ENCODE measurements at regions not wholly inside any gene's neighbourhood (a gene's known extent, or its start where the extent isn't known, plus 50 kb on each side); places are given as distances from the start of the nearest gene placed in this dataset.

DNA sequence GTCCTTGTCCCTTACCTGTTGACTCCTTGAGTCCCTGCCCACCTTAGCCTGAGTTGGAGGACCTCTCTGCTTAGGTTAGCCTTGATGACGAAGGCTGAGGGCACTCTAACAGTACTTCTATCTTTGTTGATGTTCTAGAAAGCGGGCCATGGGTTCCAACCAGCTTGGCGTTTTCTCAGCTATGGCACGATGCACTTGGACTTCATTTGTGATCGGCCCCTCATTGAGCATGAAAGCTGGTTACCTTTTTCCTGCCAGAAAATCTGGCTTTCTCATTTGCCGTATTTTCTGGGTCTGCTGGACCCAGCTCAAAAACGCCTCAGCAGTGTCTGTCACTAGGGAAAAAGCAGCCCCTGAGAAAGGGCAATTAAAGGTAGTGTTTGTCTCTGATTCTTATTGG lies 290.8 kb downstream of the EMP1 start:
- no peak overlapping the region for H3K14ac ChIP-seq (ENCODE audit: low read length)

DNA sequence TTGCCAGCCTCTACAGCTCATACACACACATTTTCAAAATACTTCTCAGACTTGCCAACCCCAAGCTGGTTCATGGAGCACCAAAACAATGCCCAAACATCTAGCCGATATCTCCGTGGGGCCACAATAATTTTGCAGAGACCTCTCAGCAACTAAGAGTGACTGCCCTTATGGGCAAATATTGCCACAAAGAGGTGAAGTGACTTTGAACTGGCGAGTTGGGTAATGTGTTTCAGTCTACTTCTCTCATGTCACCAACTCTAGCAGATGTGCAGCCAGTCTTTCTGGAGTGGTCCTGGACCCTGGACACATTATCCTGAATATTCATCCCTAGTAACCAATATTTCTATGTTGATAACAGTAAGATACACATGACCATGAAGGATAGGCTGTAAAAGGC lies 290.3 kb downstream of the EMP1 start:
- Histone ChIP-seq H3K79me1 (ENCODE audit: low read length) (no peaks in the 10 kb centered on the region), H2BK5ac (ENCODE audit: low read depth, low read length, poor library complexity) (no peak overlapping the region), H3K4me2 (ENCODE audit: low read length) (no peak overlapping the region), H3K36me3 (ENCODE audit: control insufficient read depth in 1 of 2, insufficient read depth in 2 of 2, low read length in 2 of 2) (no peaks in the 10 kb centered on the region), H3K4ac (ENCODE audit: low read depth, low read length) (no peak overlapping the region), H4K8ac (ENCODE audit: low read depth, low read length) (no peak overlapping the region), H2AK5ac (ENCODE audit: low read length) (no peak overlapping the region), H3K4me3 (ENCODE audit: low read depth, low read length) (no peak overlapping the region), H3K14ac (ENCODE audit: low read length) (no peak overlapping the region), H2AFZ (ENCODE audit: insufficient read depth, low read length, poor library complexity) (no peak overlapping the region), H3K9me3 (ENCODE audit: insufficient read depth, low read depth, low read length) (no peaks in the 10 kb centered on the region), H3K18ac (ENCODE audit: low read length) (no peak overlapping the region), H3K4me1 (ENCODE audit: control insufficient read depth in 1 of 2, insufficient read depth in 2 of 2, low read length in 2 of 2) (no peaks in the 10 kb centered on the region), H2BK120ac (ENCODE audit: insufficient read depth, low read length, poor library complexity) (no peak overlapping the region), H3K9ac (ENCODE audit: low read length) (no peak overlapping the region), H4K91ac (ENCODE audit: low read depth, low read length) (no peak overlapping the region), H3K27ac (ENCODE audit: low read depth, low read length) (no peak overlapping the region), H4K12ac (ENCODE audit: low read depth, low read length) (no peak overlapping the region), H3K27me3 (ENCODE audit: insufficient read depth, low read length) (no peaks in the 10 kb centered on the region), H2BK12ac (ENCODE audit: low read length) (no peak overlapping the region), H3K79me2 (ENCODE audit: control insufficient read depth, insufficient read depth, low read length, poor library complexity) (no peaks in the 10 kb centered on the region), H3K23ac (ENCODE audit: low read length) (no peak overlapping the region)
- no peak for DNase-seq
- no CpG with 5 or more reads among the region's 3 CpGs for WGBS (ENCODE audit: extremely low coverage, insufficient coverage, insufficient read length)

More for the DNA sequence above, 290.8 kb downstream of the EMP1 start:
- Histone ChIP-seq H2BK12ac (ENCODE audit: low read length) (no peak overlapping the region), H3K4me3 (ENCODE audit: low read depth, low read length) (no peak overlapping the region), H2AK5ac (ENCODE audit: low read length) (no peak overlapping the region), H3K4ac (ENCODE audit: low read depth, low read length) (no peak overlapping the region), H2AFZ (ENCODE audit: insufficient read depth, low read length, poor library complexity) (no peak overlapping the region), H3K27me3 (ENCODE audit: insufficient read depth, low read length) (no peaks in the 10 kb centered on the region), H3K79me1 (ENCODE audit: low read length) (no peaks in the 10 kb centered on the region), H3K9ac (ENCODE audit: low read length) (no peak overlapping the region), H2BK120ac (ENCODE audit: insufficient read depth, low read length, poor library complexity) (no peak overlapping the region), H4K12ac (ENCODE audit: low read depth, low read length) (no peak overlapping the region), H3K27ac (ENCODE audit: low read depth, low read length) (no peak overlapping the region), H3K18ac (ENCODE audit: low read length) (no peak overlapping the region), H3K36me3 (ENCODE audit: control insufficient read depth in 1 of 2, insufficient read depth in 2 of 2, low read length in 2 of 2) (no peaks in the 10 kb centered on the region), H3K23ac (ENCODE audit: low read length) (no peak overlapping the region), H3K4me1 (ENCODE audit: control insufficient read depth in 1 of 2, insufficient read depth in 2 of 2, low read length in 2 of 2) (no peaks in the 10 kb centered on the region), H4K91ac (ENCODE audit: low read depth, low read length) (no peak overlapping the region), H4K8ac (ENCODE audit: low read depth, low read length) (no peak overlapping the region), H3K9me3 (ENCODE audit: insufficient read depth, low read depth, low read length) (no peaks in the 10 kb centered on the region), H3K79me2 (ENCODE audit: control insufficient read depth, insufficient read depth, low read length, poor library complexity) (no peaks in the 10 kb centered on the region), H3K4me2 (ENCODE audit: low read length) (no peak overlapping the region), H2BK5ac (ENCODE audit: low read depth, low read length, poor library complexity) (no peak overlapping the region)
- WGBS (ENCODE audit: extremely low coverage, insufficient coverage, insufficient read length) = no CpG with 5 or more reads among the region's 7 CpGs
- DNase-seq = no peak

DNA sequence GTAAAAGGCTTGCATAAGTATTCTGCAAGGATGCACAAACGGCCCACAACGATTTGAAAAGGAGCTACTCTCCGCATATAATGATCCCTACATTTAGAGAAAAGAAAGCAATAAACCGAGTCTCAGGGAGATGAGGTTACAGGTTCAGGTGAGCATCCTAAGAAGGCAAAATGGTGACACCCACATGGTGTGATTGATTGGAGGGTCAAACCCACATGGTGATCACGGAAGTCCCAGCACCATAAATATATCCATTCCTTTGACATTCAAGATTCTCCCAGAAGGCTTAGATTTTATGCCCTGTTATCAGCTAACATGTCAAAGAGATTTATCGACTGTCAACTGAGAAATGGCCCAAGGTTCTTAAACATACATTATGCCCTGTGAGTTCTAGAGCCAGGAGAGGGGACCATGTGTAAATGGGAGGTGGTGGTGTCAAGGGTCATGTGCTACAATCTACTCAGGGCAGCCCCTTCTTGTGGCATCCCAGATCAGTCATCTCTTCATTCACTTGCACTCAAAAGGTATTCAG lies 282.2 kb downstream of the EMP1 start:
- Histone ChIP-seq H3K79me1 (ENCODE audit: low read length) (no peaks in the 10 kb centered on the region), H2AK5ac (ENCODE audit: low read length) (no peak overlapping the region), H3K27me3 (ENCODE audit: insufficient read depth, low read length) (no peaks in the 10 kb centered on the region), H4K8ac (ENCODE audit: low read depth, low read length) (no peak overlapping the region), H3K9me3 (ENCODE audit: insufficient read depth, low read depth, low read length) (no peaks in the 10 kb centered on the region), H3K14ac (ENCODE audit: low read length) (no peak overlapping the region), H3K18ac (ENCODE audit: low read length) (no peak overlapping the region), H4K91ac (ENCODE audit: low read depth, low read length) (no peak overlapping the region), H2BK120ac (ENCODE audit: insufficient read depth, low read length, poor library complexity) (no peak overlapping the region), H3K4me1 (ENCODE audit: control insufficient read depth in 1 of 2, insufficient read depth in 2 of 2, low read length in 2 of 2) (no peaks in the 10 kb centered on the region), H3K9ac (ENCODE audit: low read length) (peak overlapping the region; percentile 19), H3K4ac (ENCODE audit: low read depth, low read length) (no peak overlapping the region), H4K12ac (ENCODE audit: low read depth, low read length) (no peak overlapping the region), H3K79me2 (ENCODE audit: control insufficient read depth, insufficient read depth, low read length, poor library complexity) (no peaks in the 10 kb centered on the region), H2AFZ (ENCODE audit: insufficient read depth, low read length, poor library complexity) (no peak overlapping the region), H2BK5ac (ENCODE audit: low read depth, low read length, poor library complexity) (no peak overlapping the region), H3K4me3 (ENCODE audit: low read depth, low read length) (no peak overlapping the region), H3K27ac (ENCODE audit: low read depth, low read length) (no peak overlapping the region), H3K23ac (ENCODE audit: low read length) (peak overlapping the region; percentile 17), H3K36me3 (ENCODE audit: control insufficient read depth in 1 of 2, insufficient read depth in 2 of 2, low read length in 2 of 2) (no peaks in the 10 kb centered on the region), H3K4me2 (ENCODE audit: low read length) (no peak overlapping the region), H2BK12ac (ENCODE audit: low read length) (no peak overlapping the region)
- no CpG with 5 or more reads among the region's 6 CpGs for WGBS (ENCODE audit: extremely low coverage, insufficient coverage, insufficient read length)
- no peak for DNase-seq

DNA sequence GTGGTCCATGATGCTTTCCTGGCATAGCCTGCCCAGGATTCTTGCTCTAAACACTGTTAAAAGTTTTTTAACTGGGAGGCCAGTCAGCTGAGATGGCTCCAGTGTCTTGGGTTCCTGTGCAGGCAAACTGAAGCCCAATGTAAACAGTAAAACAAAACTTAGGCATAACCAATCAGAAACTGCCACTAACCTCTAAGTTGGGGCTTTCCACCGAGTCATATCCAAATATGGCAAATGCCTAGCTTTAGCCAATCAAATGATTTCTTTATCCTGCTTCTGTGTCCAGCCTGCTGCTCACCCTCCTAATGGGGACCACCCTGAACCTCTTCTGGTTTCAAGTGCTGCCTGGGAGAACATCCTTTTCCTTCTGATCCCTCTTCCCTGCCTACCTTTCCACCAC lies 277.9 kb downstream of the EMP1 start:
- H3K23ac ChIP-seq (ENCODE audit: low read length) = no peak overlapping the region
- H2BK12ac ChIP-seq (ENCODE audit: low read length) = no peak overlapping the region
- H2AK5ac ChIP-seq (ENCODE audit: low read length) = no peak overlapping the region
- H2BK5ac ChIP-seq (ENCODE audit: low read depth, low read length, poor library complexity) = no peak overlapping the region
- no peak overlapping the region for H2BK120ac ChIP-seq (ENCODE audit: insufficient read depth, low read length, poor library complexity)
- H4K91ac ChIP-seq (ENCODE audit: low read depth, low read length) = no peak overlapping the region
- DNase-seq = no peak
- no CpG with 5 or more reads among the region's 1 CpG for WGBS (ENCODE audit: extremely low coverage, insufficient coverage, insufficient read length)
- no peak overlapping the region for H3K27ac ChIP-seq (ENCODE audit: low read depth, low read length)
- no peak overlapping the region for H3K4ac ChIP-seq (ENCODE audit: low read depth, low read length)
- H3K79me2 ChIP-seq (ENCODE audit: control insufficient read depth, insufficient read depth, low read length, poor library complexity) = no peaks in the 10 kb centered on the region
- H3K27me3 ChIP-seq (ENCODE audit: insufficient read depth, low read length) = no peaks in the 10 kb centered on the region
- H3K4me2 ChIP-seq (ENCODE audit: low read length) = no peak overlapping the region
- H4K8ac ChIP-seq (ENCODE audit: low read depth, low read length) = no peak overlapping the region
- H4K12ac ChIP-seq (ENCODE audit: low read depth, low read length) = no peak overlapping the region
- no peak overlapping the region for H3K14ac ChIP-seq (ENCODE audit: low read length)
- no peak overlapping the region for H3K9ac ChIP-seq (ENCODE audit: low read length)
- H3K9me3 ChIP-seq (ENCODE audit: insufficient read depth, low read depth, low read length) = no peaks in the 10 kb centered on the region
- H3K4me1 ChIP-seq (ENCODE audit: control insufficient read depth in 1 of 2, insufficient read depth in 2 of 2, low read length in 2 of 2) = no peaks in the 10 kb centered on the region
- no peak overlapping the region for H2AFZ ChIP-seq (ENCODE audit: insufficient read depth, low read length, poor library complexity)
- H3K18ac ChIP-seq (ENCODE audit: low read length) = no peak overlapping the region
- H3K79me1 ChIP-seq (ENCODE audit: low read length) = no peaks in the 10 kb centered on the region
- H3K36me3 ChIP-seq (ENCODE audit: control insufficient read depth in 1 of 2, insufficient read depth in 2 of 2, low read length in 2 of 2) = no peaks in the 10 kb centered on the region
- no peak overlapping the region for H3K4me3 ChIP-seq (ENCODE audit: low read depth, low read length)
